Type B pancreatic cell (in vitro differentiated cells): ENCODE measurements at regions not wholly inside any gene's neighbourhood (a gene's known extent, or its start where the extent isn't known, plus 50 kb on each side); places are given as distances from the start of the nearest gene placed in this dataset.

Experiments
- DNase-seq: peaks from one replicate; pipeline ENCODE4 v3.0.0; 2021; ENCODE audit warnings: mixed read lengths; ENCODE audit not compliant: unreplicated experiment; ENCODE audit errors: extremely low spot score
- H3K27ac Mint-ChIP-seq: 2 replicates; pipeline ENCODE4 v1.8.0; 2021; ENCODE audit warnings: mild to moderate bottlenecking, mixed read lengths
- H3K27me3 Mint-ChIP-seq: 2 replicates; pipeline ENCODE4 v1.8.0; 2021; ENCODE audit warnings: mixed read lengths
- H3K36me3 Mint-ChIP-seq: 2 replicates; pipeline ENCODE4 v1.8.0; 2021; ENCODE audit warnings: mixed read lengths
- H3K4me1 Mint-ChIP-seq: one replicate; pipeline ENCODE4 v1.8.0; 2021; ENCODE audit warnings: mixed read lengths; ENCODE audit not compliant: unreplicated experiment
- H3K4me3 Mint-ChIP-seq: 2 replicates; pipeline ENCODE4 v1.8.0; 2021; ENCODE audit warnings: mild to moderate bottlenecking, mixed read lengths
- H3K9me3 Mint-ChIP-seq: 2 replicates; pipeline ENCODE4 v1.8.0; 2021; ENCODE audit warnings: mixed read lengths
- CTCF ChIP-seq: fragments of 200-600 bp; sonication (generic); conservative IDR thresholded peaks from 2 replicates; pipeline ENCODE4 v1.5.0; 2021; ENCODE audit warnings: antibody characterized with exemption, mild to moderate bottlenecking

GRCh38 chr5:90017239-90017638, 392.3 kb downstream of the CETN3 start:
- Mint-ChIP-seq H3K27ac (no peak overlapping the region), H3K4me1 (peaks cover under 1% of the 10 kb centered on the region), H3K4me3 (no peak overlapping the region), H3K36me3 (no peaks in the 10 kb centered on the region), H3K9me3 (no peaks in the 10 kb centered on the region), H3K27me3 (no peaks in the 10 kb centered on the region)
- no peak for TF ChIP-seq CTCF
- no peak for DNase-seq

- Mint-ChIP-seq H3K4me1 (no peaks in the 10 kb centered on the region), H3K4me3 (no peak overlapping the region), H3K27ac (no peak overlapping the region), H3K36me3 (no peaks in the 10 kb centered on the region), H3K9me3 (no peaks in the 10 kb centered on the region), H3K27me3 (no peaks in the 10 kb centered on the region)
- TF ChIP-seq CTCF, result no peak
- DNase-seq, result no peak
Measured at GRCh38 chr5:90015584-90016018, 394.0 kb downstream of the CETN3 start.

GRCh38 chr5:90014420-90014819, 395.1 kb downstream of the CETN3 start:
- no peaks in the 10 kb centered on the region for H3K27me3 Mint-ChIP-seq
- H3K4me3 Mint-ChIP-seq, result no peak overlapping the region
- no peaks in the 10 kb centered on the region for H3K4me1 Mint-ChIP-seq
- no peak for TF ChIP-seq CTCF
- H3K27ac Mint-ChIP-seq, result no peak overlapping the region
- H3K36me3 Mint-ChIP-seq, result no peaks in the 10 kb centered on the region
- H3K9me3 Mint-ChIP-seq, result no peaks in the 10 kb centered on the region
- no peak for DNase-seq

GRCh38 chr5:90000351-90000750, 409.2 kb downstream of the CETN3 start:
- DNase-seq, result no peak
- no peaks in the 10 kb centered on the region for H3K36me3 Mint-ChIP-seq
- H3K4me3 Mint-ChIP-seq, result no peak overlapping the region
- TF ChIP-seq CTCF, result no peak
- no peaks in the 10 kb centered on the region for H3K4me1 Mint-ChIP-seq
- no peaks in the 10 kb centered on the region for H3K9me3 Mint-ChIP-seq
- no peaks in the 10 kb centered on the region for H3K27me3 Mint-ChIP-seq
- H3K27ac Mint-ChIP-seq, result no peak overlapping the region

- no peak for DNase-seq
- no peaks in the 10 kb centered on the region for H3K36me3 Mint-ChIP-seq
- TF ChIP-seq CTCF, result no peak
- H3K27ac Mint-ChIP-seq, result no peak overlapping the region
- no peaks in the 10 kb centered on the region for H3K9me3 Mint-ChIP-seq
- no peaks in the 10 kb centered on the region for H3K4me1 Mint-ChIP-seq
- no peak overlapping the region for H3K4me3 Mint-ChIP-seq
- no peaks in the 10 kb centered on the region for H3K27me3 Mint-ChIP-seq
Measured at GRCh38 chr5:89998519-89999305, 410.8 kb downstream of the CETN3 start.

- no peaks in the 10 kb centered on the region for H3K36me3 Mint-ChIP-seq
- no peak for DNase-seq
- no peaks in the 10 kb centered on the region for H3K9me3 Mint-ChIP-seq
- TF ChIP-seq CTCF, result no peak
- no peak overlapping the region for H3K27ac Mint-ChIP-seq
- H3K4me1 Mint-ChIP-seq, result no peaks in the 10 kb centered on the region
- no peak overlapping the region for H3K4me3 Mint-ChIP-seq
- no peaks in the 10 kb centered on the region for H3K27me3 Mint-ChIP-seq
Measured at GRCh38 chr5:89996890-89997289, 412.7 kb downstream of the CETN3 start.
